ENCODE measurements at regions not wholly inside any gene's neighbourhood (a gene's known extent, or its start where the extent isn't known, plus 50 kb on each side); places are given as distances from the start of the nearest gene placed in this dataset.

GRCh38 chr10:35928748-35929147 is 286.7 kb upstream of the FZD8 start:
- intact Hi-C loops (cut with DNase I), result no loop called here
- TF ChIP-seq EP300 (IDR thresholded peaks at IDR 0.05) (no peak), POLR2A (IDR thresholded peaks at IDR 0.05) (no peak), POLR2AphosphoS5 (IDR thresholded peaks at IDR 0.05) (no peak)
- TF ChIP-seq, protein P1, sequence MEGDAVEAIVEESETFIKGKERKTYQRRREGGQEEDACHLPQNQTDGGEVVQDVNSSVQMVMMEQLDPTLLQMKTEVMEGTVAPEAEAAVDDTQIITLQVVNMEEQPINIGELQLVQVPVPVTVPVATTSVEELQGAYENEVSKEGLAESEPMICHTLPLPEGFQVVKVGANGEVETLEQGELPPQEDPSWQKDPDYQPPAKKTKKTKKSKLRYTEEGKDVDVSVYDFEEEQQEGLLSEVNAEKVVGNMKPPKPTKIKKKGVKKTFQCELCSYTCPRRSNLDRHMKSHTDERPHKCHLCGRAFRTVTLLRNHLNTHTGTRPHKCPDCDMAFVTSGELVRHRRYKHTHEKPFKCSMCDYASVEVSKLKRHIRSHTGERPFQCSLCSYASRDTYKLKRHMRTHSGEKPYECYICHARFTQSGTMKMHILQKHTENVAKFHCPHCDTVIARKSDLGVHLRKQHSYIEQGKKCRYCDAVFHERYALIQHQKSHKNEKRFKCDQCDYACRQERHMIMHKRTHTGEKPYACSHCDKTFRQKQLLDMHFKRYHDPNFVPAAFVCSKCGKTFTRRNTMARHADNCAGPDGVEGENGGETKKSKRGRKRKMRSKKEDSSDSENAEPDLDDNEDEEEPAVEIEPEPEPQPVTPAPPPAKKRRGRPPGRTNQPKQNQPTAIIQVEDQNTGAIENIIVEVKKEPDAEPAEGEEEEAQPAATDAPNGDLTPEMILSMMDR (IDR thresholded peaks at IDR 0.05), result no peak
- H3K27me3 ChIP-seq, result no peaks in the 10 kb centered on the region
- no peak overlapping the region for H3K4me3 ChIP-seq
- no peak overlapping the region for H3K27ac ChIP-seq
- no peak for DNase-seq
- H3K36me3 ChIP-seq, result no peaks in the 10 kb centered on the region
- H3K9me3 ChIP-seq, result no peaks in the 10 kb centered on the region
- peaks cover 0 to 31% (median 3%) of the 10 kb centered on the region in 4 donors for H3K4me1 ChIP-seq
- WGBS, 2 donors, result 83 to 88% methylated on average over 6 of the region's 6 CpGs

DNA sequence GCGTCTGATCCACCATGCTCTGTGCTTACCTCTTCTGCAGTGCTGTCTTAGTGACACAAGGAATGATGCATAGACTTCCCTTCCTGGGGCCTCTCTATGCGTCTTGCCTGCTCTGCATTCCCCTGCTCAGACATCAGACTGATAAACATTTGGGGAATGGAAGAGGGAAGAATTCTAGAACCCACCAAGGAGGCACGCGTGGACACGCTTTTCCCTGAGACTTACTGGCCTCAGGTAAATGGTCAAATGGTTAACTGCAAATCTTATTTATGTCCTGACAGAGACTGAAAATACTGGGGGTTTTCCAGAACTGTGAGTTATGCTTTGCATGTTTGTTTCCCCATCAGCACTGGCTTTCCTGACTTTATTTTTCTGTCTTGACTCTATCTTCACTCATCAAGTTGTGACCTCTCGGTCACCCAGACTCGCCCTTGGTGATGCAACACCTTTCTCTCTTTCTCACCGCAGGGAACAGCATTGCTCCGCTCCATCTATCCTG is 285.9 kb upstream of the FZD8 start:
- H3K9me3 ChIP-seq, result no peaks in the 10 kb centered on the region
- peaks cover 0 to 31% (median 3%) of the 10 kb centered on the region in 4 donors for H3K4me1 ChIP-seq
- WGBS, 2 donors, result 93 to 94% methylated on average over 9 of the region's 9 CpGs
- no peaks in the 10 kb centered on the region for H3K36me3 ChIP-seq
- no peak overlapping the region for H3K27ac ChIP-seq
- intact Hi-C loops (cut with DNase I), result no loop called here
- TF ChIP-seq POLR2A (IDR thresholded peaks at IDR 0.05) (no peak), POLR2AphosphoS5 (IDR thresholded peaks at IDR 0.05) (no peak), EP300 (IDR thresholded peaks at IDR 0.05) (no peak)
- TF ChIP-seq, protein P1 (IDR thresholded peaks at IDR 0.05), result no peak
- H3K27me3 ChIP-seq, result no peaks in the 10 kb centered on the region
- H3K4me3 ChIP-seq, result no peak overlapping the region
- DNase-seq, result no peak

DNA sequence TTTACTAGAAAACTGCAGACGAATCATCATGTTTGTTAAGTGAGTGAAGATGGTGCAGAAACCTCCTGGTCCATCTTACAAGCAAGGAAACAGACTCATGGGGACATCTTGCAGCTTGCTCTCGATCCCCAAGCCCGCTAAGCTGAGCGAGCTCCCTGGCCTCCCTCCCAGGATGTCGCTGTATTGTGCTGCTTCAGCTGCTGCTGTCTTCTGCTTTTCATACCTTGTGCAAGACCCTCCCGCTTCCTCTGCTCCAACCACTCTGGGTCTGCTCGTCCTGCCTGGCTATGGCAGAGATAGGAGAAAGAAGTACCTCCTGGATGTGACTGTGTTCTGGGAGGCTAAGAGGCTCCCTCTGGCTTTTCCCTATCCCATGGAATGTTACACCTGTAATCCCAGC is 285.2 kb upstream of the FZD8 start:
- no peak for DNase-seq
- Histone ChIP-seq H3K9me3 (no peaks in the 10 kb centered on the region), H3K4me3 (no peak overlapping the region), H3K36me3 (no peaks in the 10 kb centered on the region), H3K4me1 (peaks cover 0 to 31% (median 3%) of the 10 kb centered on the region in 4 donors), H3K27ac (no peak overlapping the region), H3K27me3 (no peaks in the 10 kb centered on the region)
- TF ChIP-seq POLR2A (IDR thresholded peaks at IDR 0.05) (no peak), EP300 (IDR thresholded peaks at IDR 0.05) (no peak), POLR2AphosphoS5 (IDR thresholded peaks at IDR 0.05) (no peak)
- TF ChIP-seq, protein P1 (IDR thresholded peaks at IDR 0.05), result no peak
- WGBS, 2 donors, result 84 to 90% methylated on average over 7 of the region's 7 CpGs
- intact Hi-C loops (cut with DNase I), result no loop called here

DNA sequence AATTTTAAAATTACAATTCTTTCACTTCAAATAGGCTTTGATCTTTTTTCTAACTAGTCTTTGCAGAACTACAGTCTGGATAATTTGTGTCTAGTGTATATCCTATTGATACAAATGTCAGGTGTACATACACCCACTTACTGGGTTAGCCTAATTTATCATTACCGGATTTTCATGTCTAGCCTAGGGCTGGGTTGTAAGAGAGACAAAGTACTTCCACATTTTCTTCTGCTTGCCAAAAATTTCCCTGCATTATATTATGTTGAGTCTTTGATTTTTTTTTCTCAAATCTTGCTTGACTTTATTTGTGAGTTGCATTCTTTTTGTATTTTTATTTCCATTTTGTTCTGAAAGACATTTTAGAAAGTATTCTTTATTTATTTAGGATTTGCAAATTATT is 284.8 kb upstream of the FZD8 start:
- DNase-seq, result no peak
- intact Hi-C loops (cut with DNase I), result no loop called here
- Histone ChIP-seq H3K4me1 (peaks cover 0 to 31% (median 3%) of the 10 kb centered on the region in 4 donors), H3K4me3 (no peak overlapping the region), H3K9me3 (no peaks in the 10 kb centered on the region), H3K27ac (no peak overlapping the region), H3K36me3 (no peaks in the 10 kb centered on the region), H3K27me3 (no peaks in the 10 kb centered on the region)
- TF ChIP-seq POLR2AphosphoS5 (IDR thresholded peaks at IDR 0.05), result no peak
- TF ChIP-seq, protein P1 (IDR thresholded peaks at IDR 0.05), result no peak
- TF ChIP-seq EP300 (IDR thresholded peaks at IDR 0.05), result no peak
- TF ChIP-seq POLR2A (IDR thresholded peaks at IDR 0.05), result no peak
- 81 to 87% methylated on average over 1 of the region's 1 CpG for WGBS, 2 donors

- TF ChIP-seq POLR2AphosphoS5 (IDR thresholded peaks at IDR 0.05) (no peak), EP300 (IDR thresholded peaks at IDR 0.05) (no peak), POLR2A (IDR thresholded peaks at IDR 0.05) (no peak)
- TF ChIP-seq, protein P1 (IDR thresholded peaks at IDR 0.05), result no peak
- H3K27ac ChIP-seq, result no peak overlapping the region
- DNase-seq, result no peak
- no peaks in the 10 kb centered on the region for H3K9me3 ChIP-seq
- no peak overlapping the region for H3K4me3 ChIP-seq
- 81 to 85% methylated on average over 1 of the region's 1 CpG for WGBS, 2 donors
- peaks cover 0 to 31% (median 3%) of the 10 kb centered on the region in 4 donors for H3K4me1 ChIP-seq
- H3K36me3 ChIP-seq, result no peaks in the 10 kb centered on the region
- intact Hi-C loops (cut with DNase I), result no loop called here
- no peaks in the 10 kb centered on the region for H3K27me3 ChIP-seq
Measured at GRCh38 chr10:35925493-35925892, 283.4 kb upstream of the FZD8 start.
